Stimulated activated CD4-positive, alpha-beta T cell treated with anti-CD3 and anti-CD28 coated beads, Interleukin-4, amount 100 ng/mL, for 24 hours (primary cell): ENCODE measurements at regions not wholly inside any gene's neighbourhood (a gene's known extent, or its start where the extent isn't known, plus 50 kb on each side); places are given as distances from the start of the nearest gene placed in this dataset.

Source experiments
- DNase-seq: peaks from one replicate; pipeline ENCODE4 v3.0.0-alpha.2; 2020

GRCh38 chr7:139561-140243, 52.7 kb upstream of the FAM20C start:
- no peak for DNase-seq

- no peak for DNase-seq
Observed at GRCh38 chr7:140996-141395, 51.4 kb upstream of the FAM20C start.

- DNase-seq: no peak
Observed at GRCh38 chr7:142248-142941, 50.0 kb upstream of the FAM20C start.
